ENCODE measurements at regions not wholly inside any gene's neighbourhood (a gene's known extent, or its start where the extent isn't known, plus 50 kb on each side); places are given as distances from the start of the nearest gene placed in this dataset.
A peak's percentile ranks its signal among the peaks of the same experiment; 100 is the strongest.

- TF ChIP-seq CREB1 (IDR thresholded peaks at IDR 0.05; ENCODE audit: low read depth) (no peak), RAD21 (IDR thresholded peaks at IDR 0.05; ENCODE audit: low read depth) (no peak), USF1 (IDR thresholded peaks at IDR 0.05) (no peak), YY1 (IDR thresholded peaks at IDR 0.05; ENCODE audit: low read depth) (no peak), FOXM1 (IDR thresholded peaks at IDR 0.05; ENCODE audit: borderline replicate concordance, low read depth) (no peak), EGR1 (IDR thresholded peaks at IDR 0.05) (no peak), TCF12 (IDR thresholded peaks at IDR 0.05; ENCODE audit: low read depth) (no peak), CEBPB (IDR thresholded peaks at IDR 0.05) (no peak), REST (IDR thresholded peaks at IDR 0.05; ENCODE audit: low read depth) (no peak), MAX (IDR thresholded peaks at IDR 0.05) (no peak), ZBTB7A (IDR thresholded peaks at IDR 0.05; ENCODE audit: low read depth) (no peak), NFIC (IDR thresholded peaks at IDR 0.05) (no peak), TEAD4 (IDR thresholded peaks at IDR 0.05) (no peak), EP300 (IDR thresholded peaks at IDR 0.05; ENCODE audit: borderline replicate concordance) (no peak), TAF1 (IDR thresholded peaks at IDR 0.05; ENCODE audit: low read depth) (no peak)
Observed at GRCh38 chr4:96342196-96342595, 502.3 kb downstream of the PDHA2 start.

GRCh38 chr4:96342790-96343455 lies 503.0 kb downstream of the PDHA2 start:
- TF ChIP-seq USF1 (IDR thresholded peaks at IDR 0.05) (peak; percentile 85), RAD21 (IDR thresholded peaks at IDR 0.05; ENCODE audit: low read depth) (no peak), EP300 (IDR thresholded peaks at IDR 0.05; ENCODE audit: borderline replicate concordance) (no peak), REST (IDR thresholded peaks at IDR 0.05; ENCODE audit: low read depth) (no peak)

- TF ChIP-seq FOXM1 (IDR thresholded peaks at IDR 0.05; ENCODE audit: borderline replicate concordance, low read depth), result no peak
Observed at GRCh38 chr4:96343836-96344235, 503.9 kb downstream of the PDHA2 start.

GRCh38 chr4:96347582-96347981 lies 507.7 kb downstream of the PDHA2 start:
- TF ChIP-seq MAX (IDR thresholded peaks at IDR 0.05) (no peak), USF1 (IDR thresholded peaks at IDR 0.05) (no peak), YY1 (IDR thresholded peaks at IDR 0.05; ENCODE audit: low read depth) (no peak), TCF12 (IDR thresholded peaks at IDR 0.05; ENCODE audit: low read depth) (no peak), RAD21 (IDR thresholded peaks at IDR 0.05; ENCODE audit: low read depth) (no peak), EP300 (IDR thresholded peaks at IDR 0.05; ENCODE audit: borderline replicate concordance) (no peak), EGR1 (IDR thresholded peaks at IDR 0.05) (no peak), REST (IDR thresholded peaks at IDR 0.05; ENCODE audit: low read depth) (no peak), FOXM1 (IDR thresholded peaks at IDR 0.05; ENCODE audit: borderline replicate concordance, low read depth) (no peak), NFIC (IDR thresholded peaks at IDR 0.05) (no peak), TAF1 (IDR thresholded peaks at IDR 0.05; ENCODE audit: low read depth) (no peak), TEAD4 (IDR thresholded peaks at IDR 0.05) (no peak), ZBTB7A (IDR thresholded peaks at IDR 0.05; ENCODE audit: low read depth) (no peak), CEBPB (IDR thresholded peaks at IDR 0.05) (no peak), CREB1 (IDR thresholded peaks at IDR 0.05; ENCODE audit: low read depth) (no peak)

All from Ishikawa (cell line).